ENCODE measurements at regions not wholly inside any gene's neighbourhood (a gene's known extent, or its start where the extent isn't known, plus 50 kb on each side); places are given as distances from the start of the nearest gene placed in this dataset.
A peak's percentile ranks its signal among the peaks of the same experiment; 100 is the strongest.

DNA sequence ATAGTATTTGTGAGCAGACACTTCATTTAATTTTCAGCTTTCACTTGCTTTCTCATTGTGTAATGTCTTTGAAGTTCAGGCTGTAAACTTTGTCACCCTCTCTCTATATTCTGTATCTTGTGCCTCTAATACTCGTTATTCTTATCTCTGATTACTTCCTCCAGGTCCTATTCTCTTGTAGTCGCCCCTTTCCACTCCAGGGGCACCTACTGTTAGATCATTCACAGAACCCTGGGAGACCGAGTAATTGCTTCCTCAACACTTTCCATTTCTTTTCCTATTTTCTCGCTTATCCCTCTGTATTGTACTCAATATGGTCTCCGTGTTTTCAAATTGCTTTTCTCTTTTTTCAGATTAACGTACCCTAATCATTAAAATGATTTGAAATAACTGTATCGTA lies 93.9 kb upstream of the TDRD3 start:
- no peaks in the 10 kb centered on the region for H3K27me3 Mint-ChIP-seq (ENCODE audit: low read depth)
- no peaks in the 10 kb centered on the region for H3K36me3 Mint-ChIP-seq
- no peak overlapping the region for H3K4me3 Mint-ChIP-seq
- POLR2A ChIA-PET: no interaction called here
- H3K9me3 Mint-ChIP-seq: peaks cover 10% of the 10 kb centered on the region; the same call in 1 of the 2 replicates
- no peak for DNase-seq (ENCODE audit: low spot score)
- H3K4me1 Mint-ChIP-seq: peaks cover 10% of the 10 kb centered on the region
- ATAC-seq: peak; percentile 44; the same call in 1 of the 2 replicates
- CTCF ChIA-PET: interaction anchor here (0.7 kb wide), 1 partner anchor 128 kb away, joined by 3 read pairs; no protein-coding TSS in a partner anchor
- TF ChIP-seq GRHL2 (CRISPR knock-in tag; IDR thresholded peaks at IDR 0.05; ENCODE audit: insufficient replicate concordance, severe bottlenecking) (no peak), SP1 (CRISPR knock-in tag; conservative IDR thresholded peaks at IDR 0.05) (no peak), ZNF281 (CRISPR knock-in tag; IDR thresholded peaks at IDR 0.05) (no peak), ZNF416 (CRISPR knock-in tag; IDR thresholded peaks at IDR 0.05) (no peak), NFYB (CRISPR knock-in tag; conservative IDR thresholded peaks at IDR 0.05; ENCODE audit: low read depth) (no peak), ATF1 (CRISPR knock-in tag; IDR thresholded peaks at IDR 0.05) (no peak), ZNF396 (CRISPR knock-in tag; IDR thresholded peaks at IDR 0.05; ENCODE audit: borderline replicate concordance) (no peak), JAZF1 (CRISPR knock-in tag; IDR thresholded peaks at IDR 0.05) (no peak), GTF2I (CRISPR knock-in tag; conservative IDR thresholded peaks at IDR 0.05) (no peak), HMGA2 (CRISPR knock-in tag; IDR thresholded peaks at IDR 0.05) (no peak), NFE2L1 (CRISPR knock-in tag; IDR thresholded peaks at IDR 0.05) (no peak), MXD4 (CRISPR knock-in tag; IDR thresholded peaks at IDR 0.05; ENCODE audit: borderline replicate concordance) (no peak), ELF4 (CRISPR knock-in tag; IDR thresholded peaks at IDR 0.05; ENCODE audit: low read depth) (no peak)
- TF ChIP-seq, protein P1, sequence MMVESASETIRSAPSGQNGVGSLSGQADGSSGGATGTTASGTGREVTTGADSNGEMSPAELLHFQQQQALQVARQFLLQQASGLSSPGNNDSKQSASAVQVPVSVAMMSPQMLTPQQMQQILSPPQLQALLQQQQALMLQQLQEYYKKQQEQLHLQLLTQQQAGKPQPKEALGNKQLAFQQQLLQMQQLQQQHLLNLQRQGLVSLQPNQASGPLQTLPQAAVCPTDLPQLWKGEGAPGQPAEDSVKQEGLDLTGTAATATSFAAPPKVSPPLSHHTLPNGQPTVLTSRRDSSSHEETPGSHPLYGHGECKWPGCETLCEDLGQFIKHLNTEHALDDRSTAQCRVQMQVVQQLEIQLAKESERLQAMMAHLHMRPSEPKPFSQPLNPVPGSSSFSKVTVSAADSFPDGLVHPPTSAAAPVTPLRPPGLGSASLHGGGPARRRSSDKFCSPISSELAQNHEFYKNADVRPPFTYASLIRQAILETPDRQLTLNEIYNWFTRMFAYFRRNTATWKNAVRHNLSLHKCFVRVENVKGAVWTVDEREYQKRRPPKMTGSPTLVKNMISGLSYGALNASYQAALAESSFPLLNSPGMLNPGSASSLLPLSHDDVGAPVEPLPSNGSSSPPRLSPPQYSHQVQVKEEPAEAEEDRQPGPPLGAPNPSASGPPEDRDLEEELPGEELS (CRISPR knock-in tag; IDR thresholded peaks at IDR 0.05): no peak
- TF ChIP-seq, protein P2, sequence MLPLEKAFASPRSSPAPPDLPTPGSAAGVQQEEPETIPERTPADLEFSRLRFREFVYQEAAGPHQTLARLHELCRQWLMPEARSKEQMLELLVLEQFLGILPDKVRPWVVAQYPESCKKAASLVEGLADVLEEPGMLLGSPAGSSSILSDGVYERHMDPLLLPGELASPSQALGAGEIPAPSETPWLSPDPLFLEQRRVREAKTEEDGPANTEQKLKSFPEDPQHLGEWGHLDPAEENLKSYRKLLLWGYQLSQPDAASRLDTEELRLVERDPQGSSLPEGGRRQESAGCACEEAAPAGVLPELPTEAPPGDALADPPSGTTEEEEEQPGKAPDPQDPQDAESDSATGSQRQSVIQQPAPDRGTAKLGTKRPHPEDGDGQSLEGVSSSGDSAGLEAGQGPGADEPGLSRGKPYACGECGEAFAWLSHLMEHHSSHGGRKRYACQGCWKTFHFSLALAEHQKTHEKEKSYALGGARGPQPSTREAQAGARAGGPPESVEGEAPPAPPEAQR (CRISPR knock-in tag; IDR thresholded peaks at IDR 0.05): no peak
- H3K27ac Mint-ChIP-seq: no peak overlapping the region

- no peaks in the 10 kb centered on the region for H3K36me3 Mint-ChIP-seq
- peaks cover 6% of the 10 kb centered on the region for H3K4me1 Mint-ChIP-seq
- H3K4me3 Mint-ChIP-seq: no peak overlapping the region
- H3K9me3 Mint-ChIP-seq: peaks cover 6% of the 10 kb centered on the region; the same call in 1 of the 2 replicates
- ChIA-PET POLR2A (no interaction called here), CTCF (no interaction called here)
- H3K27me3 Mint-ChIP-seq (ENCODE audit: low read depth): no peaks in the 10 kb centered on the region
- DNase-seq (ENCODE audit: low spot score) (no peak), ATAC-seq (no peak)
- H3K27ac Mint-ChIP-seq: no peak overlapping the region
- TF ChIP-seq FOXP1 (CRISPR knock-in tag; IDR thresholded peaks at IDR 0.05; ENCODE audit: borderline replicate concordance) (no peak), ZNF219 (CRISPR knock-in tag; IDR thresholded peaks at IDR 0.05; ENCODE audit: borderline replicate concordance) (no peak), OVOL2 (CRISPR knock-in tag; IDR thresholded peaks at IDR 0.05; ENCODE audit: borderline replicate concordance) (no peak), E2F4 (CRISPR knock-in tag; IDR thresholded peaks at IDR 0.05; ENCODE audit: borderline replicate concordance, low read depth) (no peak), CBFB (CRISPR knock-in tag; IDR thresholded peaks at IDR 0.05; ENCODE audit: low read depth) (no peak), SP1 (CRISPR knock-in tag; conservative IDR thresholded peaks at IDR 0.05) (no peak), HMGXB4 (CRISPR knock-in tag; IDR thresholded peaks at IDR 0.05) (no peak), ATF1 (CRISPR knock-in tag; IDR thresholded peaks at IDR 0.05) (no peak), ZNF671 (CRISPR knock-in tag; IDR thresholded peaks at IDR 0.05) (no peak), EMX1 (CRISPR knock-in tag; IDR thresholded peaks at IDR 0.05) (no peak), RELA (CRISPR knock-in tag; IDR thresholded peaks at IDR 0.05; ENCODE audit: borderline replicate concordance) (no peak)
- TF ChIP-seq, protein P3, sequence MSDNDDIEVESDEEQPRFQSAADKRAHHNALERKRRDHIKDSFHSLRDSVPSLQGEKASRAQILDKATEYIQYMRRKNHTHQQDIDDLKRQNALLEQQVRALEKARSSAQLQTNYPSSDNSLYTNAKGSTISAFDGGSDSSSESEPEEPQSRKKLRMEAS (CRISPR knock-in tag; IDR thresholded peaks at IDR 0.05): no peak
- TF ChIP-seq, protein P4, sequence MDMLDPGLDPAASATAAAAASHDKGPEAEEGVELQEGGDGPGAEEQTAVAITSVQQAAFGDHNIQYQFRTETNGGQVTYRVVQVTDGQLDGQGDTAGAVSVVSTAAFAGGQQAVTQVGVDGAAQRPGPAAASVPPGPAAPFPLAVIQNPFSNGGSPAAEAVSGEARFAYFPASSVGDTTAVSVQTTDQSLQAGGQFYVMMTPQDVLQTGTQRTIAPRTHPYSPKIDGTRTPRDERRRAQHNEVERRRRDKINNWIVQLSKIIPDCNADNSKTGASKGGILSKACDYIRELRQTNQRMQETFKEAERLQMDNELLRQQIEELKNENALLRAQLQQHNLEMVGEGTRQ (CRISPR knock-in tag; IDR thresholded peaks at IDR 0.05): no peak
These were observed 85.5 kb upstream of the TDRD3 start for GRCh38 chr13:60311527-60311926.
